Bronchial epithelial cell (primary cell): ENCODE measurements at regions not wholly inside any gene's neighbourhood (a gene's known extent, or its start where the extent isn't known, plus 50 kb on each side); places are given as distances from the start of the nearest gene placed in this dataset.
A peak's percentile ranks its signal among the peaks of the same experiment; 100 is the strongest.

Experiments
- DNase-seq: peaks from one replicate; pipeline ENCODE4 v3.0.0-alpha.2; 2010; ENCODE audit warnings: low read depth
- FAIRE-seq: peaks from 2 replicates; lab custom pipeline; 2011; peaks lifted over from hg19 to GRCh38; lab: Jason Lieb, UNC
- H3K27me3 ChIP-seq: 2 replicates; pipeline ENCODE4 v1.5.1; 2011; ENCODE audit warnings: low read length; ENCODE audit not compliant: control insufficient read depth, insufficient read depth
- H3K36me3 ChIP-seq: 2 replicates; pipeline ENCODE4 v1.5.1; 2011; ENCODE audit warnings: low read length; ENCODE audit not compliant: control insufficient read depth, insufficient read depth
- H3K4me3 ChIP-seq: 2 replicates; pipeline ENCODE4 v1.5.1; 2011; ENCODE audit warnings: mild to moderate bottlenecking, low read depth, low read length, control low read depth
- TF ChIP-seq, protein P1 (sequence below): IDR thresholded peaks from 2 replicates; pipeline ENCODE4 v1.5.1; 2011; ENCODE audit warnings: mild to moderate bottlenecking, moderate library complexity, low read length, control low read depth, inconsistent platforms; ENCODE audit not compliant: insufficient read depth, severe bottlenecking

DNA sequence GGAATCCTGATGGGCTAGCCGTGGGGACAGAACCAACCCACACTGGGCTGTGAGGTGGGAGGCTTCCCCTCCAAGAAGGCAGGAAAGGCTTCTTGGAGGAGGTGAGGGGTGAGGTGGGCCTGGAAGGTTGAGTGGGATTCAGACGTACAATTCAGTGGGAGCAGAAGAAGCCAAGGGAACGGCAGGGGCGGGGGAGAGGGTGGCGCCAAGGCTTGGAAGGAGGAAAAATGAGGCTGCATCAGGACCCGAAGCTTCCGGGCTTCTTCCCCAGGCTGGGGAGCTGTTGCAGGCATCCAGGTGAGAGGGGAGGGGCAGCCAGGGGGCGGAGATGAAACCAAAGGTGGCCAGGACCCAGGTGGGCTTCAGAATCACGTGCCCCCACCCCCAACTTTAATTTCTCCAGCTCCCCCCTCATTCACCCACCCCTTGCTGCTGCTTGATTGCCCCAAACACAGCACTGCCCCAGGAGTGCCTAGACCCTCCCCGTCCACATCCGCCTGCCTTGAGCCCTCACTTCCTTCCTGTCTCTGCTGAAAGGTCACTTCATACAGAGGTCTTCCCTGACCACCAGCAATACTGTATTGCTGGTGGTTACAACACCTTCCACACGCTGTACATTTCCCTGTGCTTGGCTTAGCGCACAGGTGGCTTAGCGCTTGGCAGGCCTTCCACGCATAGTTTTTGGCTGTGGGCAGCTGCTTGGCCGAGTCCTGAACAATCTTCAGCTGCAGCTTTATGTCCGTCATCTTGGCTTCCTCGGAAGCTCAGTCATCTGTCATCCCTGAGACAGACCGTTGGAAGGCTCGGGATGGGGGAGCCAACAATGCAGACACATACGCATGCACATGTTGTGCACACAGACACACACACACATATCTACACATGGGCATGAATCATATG, 193.5 kb downstream of the RGS3 start:
- TF ChIP-seq, protein P1, sequence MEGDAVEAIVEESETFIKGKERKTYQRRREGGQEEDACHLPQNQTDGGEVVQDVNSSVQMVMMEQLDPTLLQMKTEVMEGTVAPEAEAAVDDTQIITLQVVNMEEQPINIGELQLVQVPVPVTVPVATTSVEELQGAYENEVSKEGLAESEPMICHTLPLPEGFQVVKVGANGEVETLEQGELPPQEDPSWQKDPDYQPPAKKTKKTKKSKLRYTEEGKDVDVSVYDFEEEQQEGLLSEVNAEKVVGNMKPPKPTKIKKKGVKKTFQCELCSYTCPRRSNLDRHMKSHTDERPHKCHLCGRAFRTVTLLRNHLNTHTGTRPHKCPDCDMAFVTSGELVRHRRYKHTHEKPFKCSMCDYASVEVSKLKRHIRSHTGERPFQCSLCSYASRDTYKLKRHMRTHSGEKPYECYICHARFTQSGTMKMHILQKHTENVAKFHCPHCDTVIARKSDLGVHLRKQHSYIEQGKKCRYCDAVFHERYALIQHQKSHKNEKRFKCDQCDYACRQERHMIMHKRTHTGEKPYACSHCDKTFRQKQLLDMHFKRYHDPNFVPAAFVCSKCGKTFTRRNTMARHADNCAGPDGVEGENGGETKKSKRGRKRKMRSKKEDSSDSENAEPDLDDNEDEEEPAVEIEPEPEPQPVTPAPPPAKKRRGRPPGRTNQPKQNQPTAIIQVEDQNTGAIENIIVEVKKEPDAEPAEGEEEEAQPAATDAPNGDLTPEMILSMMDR = no peak
- DNase-seq = no peak
- no peaks in the 10 kb centered on the region for H3K36me3 ChIP-seq
- no peak overlapping the region for H3K4me3 ChIP-seq
- peaks cover 3% of the 10 kb centered on the region for H3K27me3 ChIP-seq
- no peak for FAIRE-seq

DNA sequence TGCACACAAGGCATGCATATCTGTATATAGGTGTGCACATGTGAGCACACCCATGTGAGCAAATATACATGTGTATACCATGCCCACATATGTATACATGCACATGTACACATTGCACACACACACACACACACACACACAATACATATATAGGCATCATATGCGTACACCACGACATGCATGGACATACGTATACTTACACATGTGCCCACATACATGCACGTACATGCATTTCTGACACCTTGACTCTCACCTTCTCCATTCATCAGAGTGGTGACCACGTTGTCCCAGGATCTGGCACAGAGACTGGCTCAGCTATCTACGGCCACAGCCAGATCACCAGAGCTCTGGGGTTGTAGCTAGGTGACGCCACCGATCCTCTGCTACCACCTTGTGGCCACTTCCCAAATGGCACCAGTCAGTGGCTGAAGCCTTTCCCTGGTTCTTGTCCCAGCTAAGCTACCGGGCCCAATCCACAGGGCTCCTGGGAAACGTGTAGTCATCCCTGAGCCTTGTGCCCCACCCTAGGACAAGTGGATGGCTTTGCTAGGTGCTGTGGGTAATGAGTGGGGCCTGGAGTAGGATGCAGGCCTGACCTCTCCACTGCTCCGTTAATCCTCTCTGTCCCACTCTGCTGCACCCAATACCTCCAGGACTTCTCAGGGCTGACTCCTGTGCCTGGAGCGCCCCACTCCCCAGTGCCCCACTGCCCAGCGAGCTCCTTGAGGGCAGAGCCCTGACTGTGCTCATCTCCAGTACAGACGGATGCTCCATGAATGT, 194.4 kb downstream of the RGS3 start:
- Histone ChIP-seq H3K27me3 (peaks cover 3% of the 10 kb centered on the region), H3K4me3 (no peak overlapping the region), H3K36me3 (no peaks in the 10 kb centered on the region)
- TF ChIP-seq, protein P1 = peak; percentile 98
- FAIRE-seq (peak; percentile 60), DNase-seq (peak; percentile 73)

DNA sequence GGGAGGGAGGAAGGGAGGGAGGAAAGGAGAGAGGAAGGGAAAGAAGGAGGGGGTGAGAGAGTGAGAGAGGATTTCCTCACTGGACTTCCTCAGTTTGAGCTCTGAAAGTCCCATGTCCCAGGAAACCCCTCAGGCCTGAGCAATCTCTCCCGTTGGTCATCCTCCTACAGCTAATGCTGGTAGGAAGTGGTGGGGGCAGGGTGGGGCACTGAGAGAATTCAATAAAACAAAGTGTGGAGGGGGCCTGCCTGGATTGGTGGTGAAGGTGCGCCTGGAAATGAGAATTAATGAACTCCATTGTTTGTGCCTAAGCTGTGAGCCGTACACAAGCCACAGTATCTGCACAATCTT, 195.0 kb downstream of the RGS3 start:
- Histone ChIP-seq H3K27me3 (peaks cover 3% of the 10 kb centered on the region), H3K4me3 (no peak overlapping the region), H3K36me3 (no peaks in the 10 kb centered on the region)
- DNase-seq = no peak
- TF ChIP-seq, protein P1 = no peak
- FAIRE-seq = no peak

DNA sequence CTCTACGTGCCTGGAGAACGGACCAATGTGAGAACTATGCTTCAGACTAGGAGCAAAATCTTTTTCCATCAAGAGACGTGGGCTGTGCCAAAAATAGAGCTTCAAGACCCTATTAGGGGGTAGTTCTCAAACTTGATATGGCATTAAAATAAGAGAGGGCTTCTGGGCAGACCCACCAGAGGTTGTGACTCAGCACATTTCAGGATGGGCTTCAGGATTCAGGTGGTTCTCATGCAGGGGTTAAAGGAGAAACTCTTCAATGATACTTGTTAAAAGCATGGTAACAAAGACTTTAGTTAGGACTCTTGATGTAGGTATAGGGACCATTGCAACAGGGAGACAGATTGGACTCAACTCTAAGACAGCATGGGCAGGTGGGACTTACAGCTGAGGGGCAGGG, 195.5 kb downstream of the RGS3 start:
- TF ChIP-seq, protein P1 = no peak
- DNase-seq = no peak
- FAIRE-seq = no peak
- Histone ChIP-seq H3K36me3 (no peaks in the 10 kb centered on the region), H3K4me3 (no peak overlapping the region), H3K27me3 (peaks cover 3% of the 10 kb centered on the region)

DNA sequence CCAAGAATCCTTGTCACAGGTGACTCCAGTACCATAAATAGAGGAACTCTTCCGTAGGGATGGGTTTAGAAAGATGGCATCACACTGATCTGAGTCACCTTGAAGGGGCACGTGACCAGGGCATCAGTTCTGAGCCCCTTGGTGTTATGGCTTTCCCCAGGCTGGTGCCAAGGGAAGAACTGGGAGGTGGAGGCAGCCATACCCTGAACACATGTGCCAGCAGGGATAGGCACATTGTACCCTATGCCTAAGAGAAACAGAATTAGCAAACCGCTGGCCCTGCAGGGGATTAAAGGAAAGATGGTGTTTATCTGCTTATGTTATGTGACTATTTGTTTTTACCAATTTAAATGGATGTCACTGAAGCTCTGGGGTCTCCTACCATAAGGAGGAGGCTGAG, 196.2 kb downstream of the RGS3 start:
- FAIRE-seq = no peak
- H3K27me3 ChIP-seq = peaks cover 3% of the 10 kb centered on the region

More for the DNA sequence above, 196.2 kb downstream of the RGS3 start:
- H3K36me3 ChIP-seq = no peaks in the 10 kb centered on the region
- TF ChIP-seq, protein P1 = no peak
- DNase-seq = no peak
- no peak overlapping the region for H3K4me3 ChIP-seq
